ENCODE measurements at regions not wholly inside any gene's neighbourhood (a gene's known extent, or its start where the extent isn't known, plus 50 kb on each side); places are given as distances from the start of the nearest gene placed in this dataset.

DNA sequence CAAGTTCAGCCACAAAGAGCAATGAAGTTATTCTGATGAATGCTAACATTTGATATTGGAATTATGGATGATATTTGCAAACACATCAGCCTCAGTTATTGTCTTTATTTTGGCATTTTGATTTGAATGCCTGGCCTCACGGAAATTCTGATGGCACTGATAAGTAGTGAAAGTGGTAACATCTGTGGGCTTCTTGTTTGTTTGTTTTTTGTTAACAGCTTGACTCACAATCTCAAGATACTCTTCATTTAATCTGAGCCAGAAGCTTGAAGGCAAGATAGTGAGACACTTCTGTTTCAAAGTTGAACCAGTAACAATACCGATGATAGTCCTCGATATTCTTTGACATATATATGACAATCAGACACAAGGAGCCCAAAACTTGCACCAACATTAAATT lies 182.9 kb upstream of the NFIA start:
- TF ChIP-seq, protein P1, sequence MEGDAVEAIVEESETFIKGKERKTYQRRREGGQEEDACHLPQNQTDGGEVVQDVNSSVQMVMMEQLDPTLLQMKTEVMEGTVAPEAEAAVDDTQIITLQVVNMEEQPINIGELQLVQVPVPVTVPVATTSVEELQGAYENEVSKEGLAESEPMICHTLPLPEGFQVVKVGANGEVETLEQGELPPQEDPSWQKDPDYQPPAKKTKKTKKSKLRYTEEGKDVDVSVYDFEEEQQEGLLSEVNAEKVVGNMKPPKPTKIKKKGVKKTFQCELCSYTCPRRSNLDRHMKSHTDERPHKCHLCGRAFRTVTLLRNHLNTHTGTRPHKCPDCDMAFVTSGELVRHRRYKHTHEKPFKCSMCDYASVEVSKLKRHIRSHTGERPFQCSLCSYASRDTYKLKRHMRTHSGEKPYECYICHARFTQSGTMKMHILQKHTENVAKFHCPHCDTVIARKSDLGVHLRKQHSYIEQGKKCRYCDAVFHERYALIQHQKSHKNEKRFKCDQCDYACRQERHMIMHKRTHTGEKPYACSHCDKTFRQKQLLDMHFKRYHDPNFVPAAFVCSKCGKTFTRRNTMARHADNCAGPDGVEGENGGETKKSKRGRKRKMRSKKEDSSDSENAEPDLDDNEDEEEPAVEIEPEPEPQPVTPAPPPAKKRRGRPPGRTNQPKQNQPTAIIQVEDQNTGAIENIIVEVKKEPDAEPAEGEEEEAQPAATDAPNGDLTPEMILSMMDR (IDR thresholded peaks at IDR 0.05; ENCODE audit: low read depth, low read length, missing input control), result no peak
- TF ChIP-seq, protein P2, sequence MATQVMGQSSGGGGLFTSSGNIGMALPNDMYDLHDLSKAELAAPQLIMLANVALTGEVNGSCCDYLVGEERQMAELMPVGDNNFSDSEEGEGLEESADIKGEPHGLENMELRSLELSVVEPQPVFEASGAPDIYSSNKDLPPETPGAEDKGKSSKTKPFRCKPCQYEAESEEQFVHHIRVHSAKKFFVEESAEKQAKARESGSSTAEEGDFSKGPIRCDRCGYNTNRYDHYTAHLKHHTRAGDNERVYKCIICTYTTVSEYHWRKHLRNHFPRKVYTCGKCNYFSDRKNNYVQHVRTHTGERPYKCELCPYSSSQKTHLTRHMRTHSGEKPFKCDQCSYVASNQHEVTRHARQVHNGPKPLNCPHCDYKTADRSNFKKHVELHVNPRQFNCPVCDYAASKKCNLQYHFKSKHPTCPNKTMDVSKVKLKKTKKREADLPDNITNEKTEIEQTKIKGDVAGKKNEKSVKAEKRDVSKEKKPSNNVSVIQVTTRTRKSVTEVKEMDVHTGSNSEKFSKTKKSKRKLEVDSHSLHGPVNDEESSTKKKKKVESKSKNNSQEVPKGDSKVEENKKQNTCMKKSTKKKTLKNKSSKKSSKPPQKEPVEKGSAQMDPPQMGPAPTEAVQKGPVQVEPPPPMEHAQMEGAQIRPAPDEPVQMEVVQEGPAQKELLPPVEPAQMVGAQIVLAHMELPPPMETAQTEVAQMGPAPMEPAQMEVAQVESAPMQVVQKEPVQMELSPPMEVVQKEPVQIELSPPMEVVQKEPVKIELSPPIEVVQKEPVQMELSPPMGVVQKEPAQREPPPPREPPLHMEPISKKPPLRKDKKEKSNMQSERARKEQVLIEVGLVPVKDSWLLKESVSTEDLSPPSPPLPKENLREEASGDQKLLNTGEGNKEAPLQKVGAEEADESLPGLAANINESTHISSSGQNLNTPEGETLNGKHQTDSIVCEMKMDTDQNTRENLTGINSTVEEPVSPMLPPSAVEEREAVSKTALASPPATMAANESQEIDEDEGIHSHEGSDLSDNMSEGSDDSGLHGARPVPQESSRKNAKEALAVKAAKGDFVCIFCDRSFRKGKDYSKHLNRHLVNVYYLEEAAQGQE (IDR thresholded peaks at IDR 0.05), result no peak
- TF ChIP-seq, protein P3, sequence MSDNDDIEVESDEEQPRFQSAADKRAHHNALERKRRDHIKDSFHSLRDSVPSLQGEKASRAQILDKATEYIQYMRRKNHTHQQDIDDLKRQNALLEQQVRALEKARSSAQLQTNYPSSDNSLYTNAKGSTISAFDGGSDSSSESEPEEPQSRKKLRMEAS (IDR thresholded peaks at IDR 0.05), result no peak
- TF ChIP-seq, protein P4, sequence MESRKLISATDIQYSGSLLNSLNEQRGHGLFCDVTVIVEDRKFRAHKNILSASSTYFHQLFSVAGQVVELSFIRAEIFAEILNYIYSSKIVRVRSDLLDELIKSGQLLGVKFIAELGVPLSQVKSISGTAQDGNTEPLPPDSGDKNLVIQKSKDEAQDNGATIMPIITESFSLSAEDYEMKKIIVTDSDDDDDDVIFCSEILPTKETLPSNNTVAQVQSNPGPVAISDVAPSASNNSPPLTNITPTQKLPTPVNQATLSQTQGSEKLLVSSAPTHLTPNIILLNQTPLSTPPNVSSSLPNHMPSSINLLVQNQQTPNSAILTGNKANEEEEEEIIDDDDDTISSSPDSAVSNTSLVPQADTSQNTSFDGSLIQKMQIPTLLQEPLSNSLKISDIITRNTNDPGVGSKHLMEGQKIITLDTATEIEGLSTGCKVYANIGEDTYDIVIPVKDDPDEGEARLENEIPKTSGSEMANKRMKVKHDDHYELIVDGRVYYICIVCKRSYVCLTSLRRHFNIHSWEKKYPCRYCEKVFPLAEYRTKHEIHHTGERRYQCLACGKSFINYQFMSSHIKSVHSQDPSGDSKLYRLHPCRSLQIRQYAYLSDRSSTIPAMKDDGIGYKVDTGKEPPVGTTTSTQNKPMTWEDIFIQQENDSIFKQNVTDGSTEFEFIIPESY (IDR thresholded peaks at IDR 0.05), result no peak
- TF ChIP-seq SP1 (IDR thresholded peaks at IDR 0.05), result no peak
- no peak for TF ChIP-seq TAF1 (conservative IDR thresholded peaks at IDR 0.05)
- TF ChIP-seq HNF4A (conservative IDR thresholded peaks at IDR 0.05), result no peak
- TF ChIP-seq NR2F2 (IDR thresholded peaks at IDR 0.05), result no peak
- no peak for TF ChIP-seq YY1 (IDR thresholded peaks at IDR 0.05)
- TF ChIP-seq, protein P5, sequence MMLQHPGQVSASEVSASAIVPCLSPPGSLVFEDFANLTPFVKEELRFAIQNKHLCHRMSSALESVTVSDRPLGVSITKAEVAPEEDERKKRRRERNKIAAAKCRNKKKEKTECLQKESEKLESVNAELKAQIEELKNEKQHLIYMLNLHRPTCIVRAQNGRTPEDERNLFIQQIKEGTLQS (IDR thresholded peaks at IDR 0.05), result no peak
- TF ChIP-seq JUND (IDR thresholded peaks at IDR 0.05), result no peak
